RWPE2 (cell line): ENCODE measurements at regions not wholly inside any gene's neighbourhood (a gene's known extent, or its start where the extent isn't known, plus 50 kb on each side); places are given as distances from the start of the nearest gene placed in this dataset.

Experiments
- ATAC-seq: fragments of 200-7000 bp; cut with Tn5 transposase; 3 replicates; pipeline ENCODE4 v1.9.1; 2021; ENCODE audit warnings: low read depth
- DNase-seq: peaks from one replicate; pipeline ENCODE4 v3.0.0-alpha.2; 2020; ENCODE audit warnings: low spot score
- H3K27ac ChIP-seq: fragments of 450-650 bp; 2 replicates; pipeline ENCODE4 v1.5.1; 2017; ENCODE audit warnings: mild to moderate bottlenecking; ENCODE audit not compliant: poor library complexity, severe bottlenecking
- H3K27me3 ChIP-seq: fragments of 250-450 bp; sonication (Bioruptor Pico); 2 replicates; pipeline ENCODE4 v1.5.1; 2021; ENCODE audit warnings: mild to moderate bottlenecking, moderate library complexity; ENCODE audit not compliant: insufficient read depth, poor library complexity, severe bottlenecking
- H3K36me3 ChIP-seq: fragments of 250-450 bp; sonication (Bioruptor Pico); 2 replicates; pipeline ENCODE4 v1.5.1; 2020; ENCODE audit warnings: low read depth, mild to moderate bottlenecking, moderate library complexity
- H3K4me1 ChIP-seq: fragments of 250-450 bp; sonication (Bioruptor Pico); 2 replicates; pipeline ENCODE4 v1.5.1; 2021; ENCODE audit warnings: mild to moderate bottlenecking, moderate library complexity; ENCODE audit not compliant: insufficient read depth, poor library complexity, severe bottlenecking
- H3K4me3 ChIP-seq: fragments of 250-450 bp; sonication (Bioruptor Pico); 2 replicates; pipeline ENCODE4 v1.5.1; 2021; ENCODE audit warnings: mild to moderate bottlenecking, moderate library complexity; ENCODE audit not compliant: severe bottlenecking
- H3K9me3 ChIP-seq: fragments of 250-450 bp; sonication (Bioruptor Pico); 2 replicates; pipeline ENCODE4 v1.5.1; 2021; ENCODE audit warnings: mild to moderate bottlenecking, moderate library complexity; ENCODE audit not compliant: severe bottlenecking
- TF ChIP-seq, protein P1 (sequence below): fragments of 450-650 bp; IDR thresholded peaks from one replicate; pipeline ENCODE4 v1.5.1; 2017; ENCODE audit warnings: mild to moderate bottlenecking, moderate library complexity; ENCODE audit not compliant: poor library complexity, severe bottlenecking

- no peak for DNase-seq
- Histone ChIP-seq H3K9me3 (no peaks in the 10 kb centered on the region), H3K4me3 (no peak overlapping the region), H3K27me3 (no peaks in the 10 kb centered on the region), H3K27ac (no peak overlapping the region), H3K36me3 (no peaks in the 10 kb centered on the region), H3K4me1 (no peaks in the 10 kb centered on the region)
- ATAC-seq = no peak
- TF ChIP-seq, protein P1, sequence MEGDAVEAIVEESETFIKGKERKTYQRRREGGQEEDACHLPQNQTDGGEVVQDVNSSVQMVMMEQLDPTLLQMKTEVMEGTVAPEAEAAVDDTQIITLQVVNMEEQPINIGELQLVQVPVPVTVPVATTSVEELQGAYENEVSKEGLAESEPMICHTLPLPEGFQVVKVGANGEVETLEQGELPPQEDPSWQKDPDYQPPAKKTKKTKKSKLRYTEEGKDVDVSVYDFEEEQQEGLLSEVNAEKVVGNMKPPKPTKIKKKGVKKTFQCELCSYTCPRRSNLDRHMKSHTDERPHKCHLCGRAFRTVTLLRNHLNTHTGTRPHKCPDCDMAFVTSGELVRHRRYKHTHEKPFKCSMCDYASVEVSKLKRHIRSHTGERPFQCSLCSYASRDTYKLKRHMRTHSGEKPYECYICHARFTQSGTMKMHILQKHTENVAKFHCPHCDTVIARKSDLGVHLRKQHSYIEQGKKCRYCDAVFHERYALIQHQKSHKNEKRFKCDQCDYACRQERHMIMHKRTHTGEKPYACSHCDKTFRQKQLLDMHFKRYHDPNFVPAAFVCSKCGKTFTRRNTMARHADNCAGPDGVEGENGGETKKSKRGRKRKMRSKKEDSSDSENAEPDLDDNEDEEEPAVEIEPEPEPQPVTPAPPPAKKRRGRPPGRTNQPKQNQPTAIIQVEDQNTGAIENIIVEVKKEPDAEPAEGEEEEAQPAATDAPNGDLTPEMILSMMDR = no peak
These were observed 301.3 kb downstream of the SIPA1L2 start for GRCh38 chr1:232328486-232329102.

DNA sequence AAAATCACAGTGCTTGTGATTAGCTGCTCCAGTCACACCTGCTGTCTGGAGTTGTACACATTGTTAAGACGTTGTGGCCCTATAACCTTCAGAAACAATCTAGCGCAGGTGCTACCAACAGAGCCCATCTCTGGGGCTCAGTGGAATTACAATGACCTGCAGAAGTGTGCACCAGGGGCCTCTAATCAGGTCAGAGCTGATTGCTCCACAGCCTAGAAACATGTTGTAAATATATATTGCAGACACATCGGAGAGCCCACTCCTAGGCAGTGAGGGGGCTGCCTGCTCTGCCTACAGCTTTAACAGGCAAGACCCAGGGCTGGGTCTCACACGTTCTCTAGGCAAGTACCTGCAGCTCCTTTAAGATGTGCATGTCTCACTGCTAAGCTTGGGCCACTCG lies 302.0 kb downstream of the SIPA1L2 start:
- no peak for ATAC-seq
- H3K9me3 ChIP-seq = no peaks in the 10 kb centered on the region

DNA sequence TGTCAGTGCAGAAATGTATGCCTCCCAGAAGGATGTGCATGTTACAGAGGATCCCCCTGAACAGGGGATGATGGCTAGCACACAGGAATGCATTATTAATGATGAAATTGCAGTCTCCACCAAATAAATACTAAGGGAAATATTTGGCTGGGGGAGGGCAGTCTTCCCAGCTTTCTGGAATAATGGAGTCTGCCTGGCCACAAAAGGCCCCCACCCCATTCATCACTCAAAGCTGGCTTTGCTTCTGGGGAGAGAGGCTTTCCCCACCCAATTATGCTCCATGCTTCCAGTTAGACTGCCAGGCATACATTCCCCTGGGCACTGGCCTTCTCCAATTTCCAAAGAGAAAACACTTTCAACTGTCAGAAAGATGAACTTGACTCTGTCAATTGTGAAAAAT lies 302.7 kb downstream of the SIPA1L2 start:
- ATAC-seq (no peak), DNase-seq (no peak)
- Histone ChIP-seq H3K27me3 (no peaks in the 10 kb centered on the region), H3K36me3 (no peaks in the 10 kb centered on the region), H3K27ac (no peak overlapping the region), H3K4me1 (no peaks in the 10 kb centered on the region), H3K4me3 (no peak overlapping the region), H3K9me3 (no peaks in the 10 kb centered on the region)
- TF ChIP-seq, protein P1 = no peak

More for the DNA sequence above, 302.0 kb downstream of the SIPA1L2 start:
- Histone ChIP-seq H3K27me3 (no peaks in the 10 kb centered on the region), H3K4me1 (no peaks in the 10 kb centered on the region), H3K36me3 (no peaks in the 10 kb centered on the region), H3K4me3 (no peak overlapping the region), H3K27ac (no peak overlapping the region)
- DNase-seq = no peak
- TF ChIP-seq, protein P1 = no peak

DNA sequence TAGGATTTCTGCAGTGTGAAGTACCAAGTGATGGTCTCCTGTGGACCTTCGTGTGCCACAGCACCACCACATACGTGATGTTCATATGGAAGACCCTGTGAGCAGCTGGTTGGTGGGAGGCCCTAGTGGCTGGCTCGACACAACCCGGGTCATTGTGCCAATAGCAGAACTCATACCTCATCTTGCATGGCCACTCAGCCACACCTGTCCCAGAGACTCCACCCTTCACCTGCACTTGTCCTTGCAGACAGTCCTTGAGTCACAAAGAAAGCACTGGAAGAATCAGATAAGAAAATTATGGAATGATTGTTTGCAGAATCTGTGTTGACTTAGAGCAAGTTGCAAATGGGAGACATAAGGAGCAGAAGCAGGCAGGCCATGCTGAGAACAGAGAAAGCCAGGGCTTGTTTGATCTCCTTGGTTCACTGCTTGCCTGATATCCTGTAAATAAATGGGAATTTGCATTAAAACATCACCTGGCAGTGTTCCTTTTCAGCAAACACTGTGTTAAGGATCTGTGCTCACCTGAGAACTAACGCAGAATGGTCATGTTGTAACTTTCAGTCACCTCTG lies 307.7 kb downstream of the SIPA1L2 start:
- no peak for ATAC-seq
- no peak for DNase-seq
- TF ChIP-seq, protein P1 = no peak

GRCh38 chr1:232319518-232320210 lies 310.3 kb downstream of the SIPA1L2 start:
- Histone ChIP-seq H3K4me3 (no peak overlapping the region), H3K9me3 (no peaks in the 10 kb centered on the region), H3K27ac (no peak overlapping the region), H3K4me1 (no peaks in the 10 kb centered on the region), H3K27me3 (no peaks in the 10 kb centered on the region), H3K36me3 (no peaks in the 10 kb centered on the region)
- ATAC-seq (no peak), DNase-seq (no peak)
- TF ChIP-seq, protein P1 = no peak

More for the DNA sequence above, 307.7 kb downstream of the SIPA1L2 start:
- no peaks in the 10 kb centered on the region for H3K27me3 ChIP-seq
- H3K4me3 ChIP-seq = no peak overlapping the region
- H3K36me3 ChIP-seq = no peaks in the 10 kb centered on the region
- H3K4me1 ChIP-seq = no peaks in the 10 kb centered on the region
- H3K9me3 ChIP-seq = no peaks in the 10 kb centered on the region
- no peak overlapping the region for H3K27ac ChIP-seq
